NB4 (cell line): ENCODE measurements at regions not wholly inside any gene's neighbourhood (a gene's known extent, or its start where the extent isn't known, plus 50 kb on each side); places are given as distances from the start of the nearest gene placed in this dataset.

Experiments
- DNase-seq: peaks from one replicate; pipeline ENCODE4 v3.0.0; 2010; ENCODE audit warnings: low read depth
- H3K4me3 ChIP-seq: one replicate; pipeline ENCODE4 v1.5.1; 2011; ENCODE audit warnings: mild to moderate bottlenecking, low read depth, low read length, moderate library complexity
- MYC ChIP-seq: IDR thresholded peaks from 2 replicates; pipeline ENCODE4 v1.6.1; 2011; ENCODE audit warnings: low read depth, low read length
- POLR2A ChIP-seq: IDR thresholded peaks from 2 replicates; pipeline ENCODE4 v1.6.1; 2011; ENCODE audit warnings: mild to moderate bottlenecking; ENCODE audit not compliant: insufficient read length; ENCODE audit errors: extremely low read depth
- TF ChIP-seq, protein P1 (sequence below): IDR thresholded peaks from 2 replicates; pipeline ENCODE4 v1.6.1; 2011; ENCODE audit warnings: low read depth, low read length
- TF ChIP-seq, protein P2 (sequence below): IDR thresholded peaks from one replicate; pipeline ENCODE4 v1.5.1; 2012; ENCODE audit warnings: low read depth, low read length

- DNase-seq: no peak
- H3K4me3 ChIP-seq: no peak overlapping the region
- TF ChIP-seq POLR2A: no peak
- no peak for TF ChIP-seq MYC
- TF ChIP-seq, protein P1, sequence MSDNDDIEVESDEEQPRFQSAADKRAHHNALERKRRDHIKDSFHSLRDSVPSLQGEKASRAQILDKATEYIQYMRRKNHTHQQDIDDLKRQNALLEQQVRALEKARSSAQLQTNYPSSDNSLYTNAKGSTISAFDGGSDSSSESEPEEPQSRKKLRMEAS: no peak
- TF ChIP-seq, protein P2, sequence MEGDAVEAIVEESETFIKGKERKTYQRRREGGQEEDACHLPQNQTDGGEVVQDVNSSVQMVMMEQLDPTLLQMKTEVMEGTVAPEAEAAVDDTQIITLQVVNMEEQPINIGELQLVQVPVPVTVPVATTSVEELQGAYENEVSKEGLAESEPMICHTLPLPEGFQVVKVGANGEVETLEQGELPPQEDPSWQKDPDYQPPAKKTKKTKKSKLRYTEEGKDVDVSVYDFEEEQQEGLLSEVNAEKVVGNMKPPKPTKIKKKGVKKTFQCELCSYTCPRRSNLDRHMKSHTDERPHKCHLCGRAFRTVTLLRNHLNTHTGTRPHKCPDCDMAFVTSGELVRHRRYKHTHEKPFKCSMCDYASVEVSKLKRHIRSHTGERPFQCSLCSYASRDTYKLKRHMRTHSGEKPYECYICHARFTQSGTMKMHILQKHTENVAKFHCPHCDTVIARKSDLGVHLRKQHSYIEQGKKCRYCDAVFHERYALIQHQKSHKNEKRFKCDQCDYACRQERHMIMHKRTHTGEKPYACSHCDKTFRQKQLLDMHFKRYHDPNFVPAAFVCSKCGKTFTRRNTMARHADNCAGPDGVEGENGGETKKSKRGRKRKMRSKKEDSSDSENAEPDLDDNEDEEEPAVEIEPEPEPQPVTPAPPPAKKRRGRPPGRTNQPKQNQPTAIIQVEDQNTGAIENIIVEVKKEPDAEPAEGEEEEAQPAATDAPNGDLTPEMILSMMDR: no peak
Measured at GRCh38 chr16:52386694-52387093, 160.2 kb downstream of the TOX3 start.

GRCh38 chr16:52384378-52384777, 162.6 kb downstream of the TOX3 start:
- TF ChIP-seq POLR2A (no peak), MYC (no peak)
- TF ChIP-seq, protein P1: no peak
- TF ChIP-seq, protein P2: no peak
- no peak for DNase-seq
- no peak overlapping the region for H3K4me3 ChIP-seq

GRCh38 chr16:52383640-52384292, 163.2 kb downstream of the TOX3 start:
- H3K4me3 ChIP-seq: no peak overlapping the region
- TF ChIP-seq MYC (no peak), POLR2A (no peak)
- TF ChIP-seq, protein P1: no peak
- TF ChIP-seq, protein P2: no peak
- DNase-seq: no peak

DNA sequence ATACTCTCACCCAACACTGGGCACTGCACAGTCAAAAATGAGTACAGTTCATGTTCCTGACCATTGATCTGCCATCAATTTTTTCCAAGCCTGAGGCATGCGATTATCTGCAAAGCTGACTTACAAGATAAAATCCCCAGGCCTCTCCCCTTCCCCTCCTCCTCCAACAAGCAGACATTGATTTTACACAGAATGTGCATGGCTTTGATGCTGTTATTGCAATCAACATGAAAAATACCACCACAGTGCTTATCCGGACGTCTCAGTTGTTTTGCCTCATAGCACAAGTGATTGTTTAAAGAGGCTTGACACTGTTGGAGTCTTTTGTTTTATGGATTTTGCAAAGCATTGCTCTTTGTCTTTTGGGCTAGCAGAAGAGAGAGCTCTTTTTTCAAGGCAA, 163.8 kb downstream of the TOX3 start:
- no peak overlapping the region for H3K4me3 ChIP-seq
- no peak for TF ChIP-seq POLR2A
- no peak for DNase-seq

GRCh38 chr16:52379551-52379950, 167.4 kb downstream of the TOX3 start:
- TF ChIP-seq, protein P1: no peak
- TF ChIP-seq, protein P2: no peak
- TF ChIP-seq POLR2A: no peak
- TF ChIP-seq MYC: no peak
- H3K4me3 ChIP-seq: no peak overlapping the region
- no peak for DNase-seq

DNA sequence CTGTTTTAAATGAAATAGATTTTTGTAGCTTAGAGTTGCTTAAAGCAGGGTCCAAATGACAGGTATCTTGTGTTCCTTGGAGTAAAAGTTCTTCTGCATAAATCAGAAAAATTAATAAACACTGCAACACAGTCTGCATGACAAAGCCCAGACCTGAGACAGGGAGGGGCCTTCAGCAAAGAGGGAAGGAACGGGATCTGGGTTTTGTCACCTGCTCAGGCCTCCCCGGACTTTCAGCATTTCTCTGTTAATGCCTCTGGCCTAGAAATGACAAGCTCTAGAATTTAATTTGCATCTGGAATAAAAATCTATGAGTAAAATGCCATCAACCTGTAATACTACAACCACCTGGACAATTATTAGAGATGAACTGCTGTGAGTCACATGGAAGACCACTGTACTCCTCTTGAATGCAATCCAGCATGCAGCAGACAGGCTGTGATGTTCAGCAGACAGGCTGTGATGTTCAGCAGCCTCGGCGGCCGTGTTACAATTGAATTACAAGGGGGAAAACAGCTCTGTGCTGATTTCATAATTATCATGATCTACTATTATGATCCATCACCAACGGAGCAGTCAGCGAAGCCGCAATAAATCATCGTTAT, 170.2 kb downstream of the TOX3 start:
- TF ChIP-seq, protein P1: no peak
- no peak for TF ChIP-seq MYC
- TF ChIP-seq, protein P2: no peak
- TF ChIP-seq POLR2A: no peak
- no peak overlapping the region for H3K4me3 ChIP-seq
- DNase-seq: no peak
